Esophagus muscularis mucosa (tissue), 3 donors: ENCODE measurements at regions not wholly inside any gene's neighbourhood (a gene's known extent, or its start where the extent isn't known, plus 50 kb on each side); places are given as distances from the start of the nearest gene placed in this dataset.

ENCODE experiments used
- CTCF ChIP-seq, 3 experiments: fragments of 200-600 bp in 2 of 3; fragments of 450-650 bp in 1 of 3; sonication (generic) in 2 of 3; IDR thresholded peaks; one replicate each; pipeline ENCODE4 v1.5.1; 2017 to 2019; ENCODE audit warnings: antibody characterized with exemption in 3 of 3, mild to moderate bottlenecking in 2 of 3, moderate library complexity in 1 of 3
- POLR2A ChIP-seq: fragments of 450-650 bp; IDR thresholded peaks from one replicate; pipeline ENCODE4 v1.6.1; 2017; ENCODE audit warnings: antibody characterized with exemption, moderate library complexity, mild to moderate bottlenecking, low read depth
- POLR2AphosphoS5 ChIP-seq, 2 donors: sonication (generic); formaldehyde crosslinking; IDR thresholded peaks; one replicate each; pipeline ENCODE4 v1.6.1; 2017; ENCODE audit warnings: antibody characterized with exemption in 2 of 2

GRCh38 chr2:126543081-126543480, 112.9 kb upstream of the GYPC start:
- TF ChIP-seq CTCF (IDR thresholded peaks at IDR 0.05) (no peak), POLR2AphosphoS5 (IDR thresholded peaks at IDR 0.05) (no peak), POLR2A (no peak)
